ENCODE measurements at regions not wholly inside any gene's neighbourhood (a gene's known extent, or its start where the extent isn't known, plus 50 kb on each side); places are given as distances from the start of the nearest gene placed in this dataset.

GRCh38 chr10:71025535-71025934 lies 137.2 kb upstream of the PCBD1 start:
- no peaks in the 10 kb centered on the region for H4K20me1 ChIP-seq (ENCODE audit: insufficient read depth)
- no peaks in the 10 kb centered on the region for H3K27me3 ChIP-seq (ENCODE audit: insufficient read depth)
- no peak overlapping the region for H3K4me2 ChIP-seq
- H3F3A ChIP-seq (replicated peaks; ENCODE audit: insufficient read depth) = no peaks in the 10 kb centered on the region
- no peaks in the 10 kb centered on the region for H3K36me3 ChIP-seq (replicated peaks in 1 of 2; ENCODE audit: control insufficient read depth in 1 of 2, insufficient read depth in 2 of 2, low read length in 1 of 2)
- H3K79me2 ChIP-seq (ENCODE audit: insufficient read depth) = no peaks in the 10 kb centered on the region
- H3K9ac ChIP-seq = no peak overlapping the region
- no peak overlapping the region for H3K27ac ChIP-seq (ENCODE audit: low read depth in 2 of 2, low read length in 1 of 2)
- WGBS (ENCODE audit: low lambda C conversion rate) = 59% methylated on average over 4 of the region's 4 CpGs
- no peaks in the 10 kb centered on the region for H3K9me3 ChIP-seq
- H3K4me1 ChIP-seq (ENCODE audit: control insufficient read depth in 1 of 2, insufficient read depth in 2 of 2, low read depth in 1 of 2, low read length in 1 of 2) = no peaks in the 10 kb centered on the region
- ChIA-PET POLR2A (no interaction called here), CTCF (interaction anchor here (1.0 to 1.5 kb wide), 2 partner anchors 15 to 122 kb away, joined by 3 to 5 read pairs; no protein-coding TSS in a partner anchor)
- H2AFZ ChIP-seq (ENCODE audit: low read depth) = no peak overlapping the region
- TF ChIP-seq TEAD4 (IDR thresholded peaks at IDR 0.05; ENCODE audit: borderline replicate concordance, insufficient read depth) (no peak), IRF3 (IDR thresholded peaks at IDR 0.05; ENCODE audit: low read depth, low read length) (no peak)
- no peaks in the 10 kb centered on the region for H3K9me2 ChIP-seq
- no peak overlapping the region for H3K4me3 ChIP-seq (ENCODE audit: low read depth in 2 of 2, low read length in 1 of 2)
- DNase-seq = no peak

GRCh38 chr10:71028066-71028465 lies 139.7 kb upstream of the PCBD1 start:
- Histone ChIP-seq H3K79me2 (ENCODE audit: insufficient read depth) (no peaks in the 10 kb centered on the region), H3K27me3 (ENCODE audit: insufficient read depth) (no peaks in the 10 kb centered on the region), H4K20me1 (ENCODE audit: insufficient read depth) (no peaks in the 10 kb centered on the region), H2AFZ (ENCODE audit: low read depth) (no peak overlapping the region), H3K9me3 (no peaks in the 10 kb centered on the region), H3K36me3 (replicated peaks in 1 of 2; ENCODE audit: control insufficient read depth in 1 of 2, insufficient read depth in 2 of 2, low read length in 1 of 2) (no peaks in the 10 kb centered on the region), H3K4me2 (no peak overlapping the region), H3F3A (replicated peaks; ENCODE audit: insufficient read depth) (no peaks in the 10 kb centered on the region), H3K4me3 (ENCODE audit: low read depth in 2 of 2, low read length in 1 of 2) (no peak overlapping the region), H3K9me2 (no peaks in the 10 kb centered on the region), H3K4me1 (ENCODE audit: control insufficient read depth in 1 of 2, insufficient read depth in 2 of 2, low read depth in 1 of 2, low read length in 1 of 2) (no peaks in the 10 kb centered on the region), H3K9ac (no peak overlapping the region), H3K27ac (ENCODE audit: low read depth in 2 of 2, low read length in 1 of 2) (no peak overlapping the region)
- DNase-seq = no peak
- no peak for TF ChIP-seq RAD21 (IDR thresholded peaks at IDR 0.05; ENCODE audit: low read length)
- TF ChIP-seq MXI1 (IDR thresholded peaks at IDR 0.05; ENCODE audit: low read depth, low read length) = no peak
- TF ChIP-seq, protein P1, sequence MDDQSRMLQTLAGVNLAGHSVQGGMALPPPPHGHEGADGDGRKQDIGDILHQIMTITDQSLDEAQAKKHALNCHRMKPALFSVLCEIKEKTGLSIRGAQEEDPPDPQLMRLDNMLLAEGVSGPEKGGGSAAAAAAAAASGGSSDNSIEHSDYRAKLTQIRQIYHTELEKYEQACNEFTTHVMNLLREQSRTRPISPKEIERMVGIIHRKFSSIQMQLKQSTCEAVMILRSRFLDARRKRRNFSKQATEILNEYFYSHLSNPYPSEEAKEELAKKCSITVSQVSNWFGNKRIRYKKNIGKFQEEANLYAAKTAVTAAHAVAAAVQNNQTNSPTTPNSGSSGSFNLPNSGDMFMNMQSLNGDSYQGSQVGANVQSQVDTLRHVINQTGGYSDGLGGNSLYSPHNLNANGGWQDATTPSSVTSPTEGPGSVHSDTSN (IDR thresholded peaks at IDR 0.05) = no peak
- no peak for TF ChIP-seq EZH2phosphoT487 (IDR thresholded peaks at IDR 0.05; ENCODE audit: borderline replicate concordance, low read depth)
- TF ChIP-seq NFIC (IDR thresholded peaks at IDR 0.05; ENCODE audit: borderline replicate concordance) = no peak
- TF ChIP-seq POLR2AphosphoS5 (IDR thresholded peaks at IDR 0.05; ENCODE audit: low read depth, low read length) = no peak
- TF ChIP-seq EP300 (IDR thresholded peaks at IDR 0.05; ENCODE audit: borderline replicate concordance in 1 of 2, low read depth in 1 of 2, low read length in 1 of 2) = no peak
- TF ChIP-seq TAF1 (IDR thresholded peaks at IDR 0.05; ENCODE audit: borderline replicate concordance, low read depth, low read length) = no peak
- no peak for TF ChIP-seq YY1 (IDR thresholded peaks at IDR 0.05; ENCODE audit: low read depth)
- TF ChIP-seq SIN3A (IDR thresholded peaks at IDR 0.05; ENCODE audit: borderline replicate concordance, low read depth, low read length) = no peak
- TF ChIP-seq USF2 (IDR thresholded peaks at IDR 0.05; ENCODE audit: borderline replicate concordance, low read depth, low read length) = no peak
- TF ChIP-seq GABPA (IDR thresholded peaks at IDR 0.05; ENCODE audit: low read depth) = no peak
- TF ChIP-seq IRF3 (IDR thresholded peaks at IDR 0.05; ENCODE audit: low read depth, low read length) = no peak
- TF ChIP-seq, protein P2, sequence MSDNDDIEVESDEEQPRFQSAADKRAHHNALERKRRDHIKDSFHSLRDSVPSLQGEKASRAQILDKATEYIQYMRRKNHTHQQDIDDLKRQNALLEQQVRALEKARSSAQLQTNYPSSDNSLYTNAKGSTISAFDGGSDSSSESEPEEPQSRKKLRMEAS (IDR thresholded peaks at IDR 0.05; ENCODE audit: low read depth) = no peak
- 71% methylated on average over 7 of the region's 9 CpGs for WGBS (ENCODE audit: low lambda C conversion rate)
- CTCF ChIA-PET = interaction anchor here (1.0 kb wide), 1 partner anchor 103 kb away, joined by 3 read pairs; no protein-coding TSS in a partner anchor
- POLR2A ChIA-PET = no interaction called here
